H54 (cell line): ENCODE measurements at regions not wholly inside any gene's neighbourhood (a gene's known extent, or its start where the extent isn't known, plus 50 kb on each side); places are given as distances from the start of the nearest gene placed in this dataset.

Experiments used
- DNase-seq: peaks from one replicate; pipeline ENCODE4 v3.0.0; 2011; ENCODE audit warnings: low spot score, mixed read lengths; ENCODE audit not compliant: insufficient read length
- FAIRE-seq: peaks from 3 replicates; lab custom pipeline; 2011; peaks lifted over from hg19 to GRCh38; lab: Jason Lieb, UNC
- POLR2A ChIP-seq: IDR thresholded peaks from 2 replicates; pipeline ENCODE4 v1.6.1; 2011; ENCODE audit warnings: low read depth, mild to moderate bottlenecking, low read length

DNA sequence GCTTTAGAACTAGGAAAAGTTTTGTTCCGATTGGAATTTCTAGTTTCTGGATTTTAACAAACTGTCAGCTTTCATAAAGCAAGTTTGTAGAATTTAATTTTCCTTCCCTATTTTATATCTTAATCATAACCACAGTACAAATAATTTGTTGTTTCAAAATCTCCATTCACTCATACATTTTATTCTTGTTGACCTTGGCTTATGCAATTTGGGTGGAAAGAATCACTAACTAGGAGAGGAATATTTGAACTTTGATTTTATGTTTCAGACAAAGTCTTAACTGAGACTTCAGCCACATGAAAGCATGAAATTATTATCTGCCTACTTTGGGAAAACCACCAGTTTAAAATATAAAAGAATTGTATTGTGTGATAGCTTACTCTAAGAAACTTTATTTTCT, 427.9 kb downstream of the SPRY1 start:
- FAIRE-seq (no peak), DNase-seq (no peak)
- no peak for TF ChIP-seq POLR2A

DNA sequence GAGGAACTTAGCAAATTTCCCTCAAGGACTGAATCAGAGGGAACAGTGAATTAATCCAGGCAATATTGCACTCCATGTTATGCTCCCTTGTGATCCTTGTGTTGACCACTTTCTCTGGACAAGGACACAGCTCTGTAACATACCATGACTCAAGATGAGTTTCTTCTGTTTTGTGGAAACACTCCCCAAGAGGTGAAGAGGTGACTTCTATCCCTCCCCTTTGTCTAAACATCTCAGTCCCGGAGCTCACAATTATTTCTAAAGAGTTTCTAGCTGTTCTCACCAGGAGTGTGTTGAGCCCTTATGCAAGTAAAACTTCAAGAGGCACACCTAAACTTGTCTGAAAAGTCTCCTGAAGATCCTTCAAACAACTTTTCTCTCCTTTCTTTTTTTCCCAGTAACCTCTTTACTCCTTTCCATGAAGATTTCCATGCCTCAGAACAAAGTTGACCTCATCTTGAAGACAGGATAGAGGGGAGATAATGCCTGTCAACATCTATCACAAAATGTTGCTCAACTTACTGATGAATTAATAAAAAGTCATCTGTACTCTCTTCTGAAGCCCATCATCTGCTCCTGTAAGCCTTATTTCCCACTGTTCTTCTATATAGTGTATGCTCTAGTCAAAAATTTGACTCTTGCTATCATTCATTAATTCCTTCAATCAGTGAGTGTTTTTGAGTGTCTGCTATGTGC, 429.1 kb downstream of the SPRY1 start:
- DNase-seq = no peak
- peak; percentile 33 for FAIRE-seq

DNA sequence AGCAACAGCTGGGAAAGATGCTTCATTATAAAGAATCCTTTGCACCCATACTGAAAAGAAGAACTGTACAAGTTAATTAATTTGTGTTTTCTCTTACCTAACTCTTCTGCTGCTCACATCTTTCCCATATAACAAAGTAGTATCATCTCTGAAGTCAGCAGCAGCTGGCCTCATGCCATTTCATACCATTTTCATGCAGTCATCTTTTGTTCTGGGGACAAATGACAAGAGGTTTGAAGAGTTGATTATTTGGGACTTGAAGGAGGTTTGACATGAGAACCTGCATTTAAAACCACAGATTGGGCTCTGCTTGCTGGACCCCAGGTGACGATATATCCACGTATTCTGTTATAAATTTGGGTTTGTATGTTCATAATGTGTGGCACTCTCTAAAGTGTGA, 430.3 kb downstream of the SPRY1 start:
- TF ChIP-seq POLR2A = no peak
- DNase-seq (no peak), FAIRE-seq (peak; percentile 33)

More for the DNA sequence above, 429.1 kb downstream of the SPRY1 start:
- no peak for TF ChIP-seq POLR2A

DNA sequence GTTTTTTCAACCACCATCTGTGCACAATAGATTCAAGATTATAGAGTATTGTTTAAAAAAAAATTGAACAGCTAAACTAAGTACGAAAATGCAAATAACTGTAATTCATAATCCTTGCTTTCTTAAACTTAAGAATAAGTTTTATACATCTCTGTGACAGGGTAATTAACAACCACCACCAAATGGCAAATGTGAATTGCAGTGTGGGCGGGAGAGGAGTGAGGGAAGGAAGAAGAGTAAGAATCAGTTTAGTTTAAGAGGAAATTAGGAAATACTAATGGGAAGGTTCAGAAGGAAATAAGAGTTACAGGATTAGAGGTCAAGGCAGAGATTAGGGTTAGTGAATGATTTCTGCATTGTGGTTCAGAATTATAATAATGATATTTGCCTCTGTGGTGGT, 430.9 kb downstream of the SPRY1 start:
- no peak for FAIRE-seq
- no peak for DNase-seq
- TF ChIP-seq POLR2A = no peak

DNA sequence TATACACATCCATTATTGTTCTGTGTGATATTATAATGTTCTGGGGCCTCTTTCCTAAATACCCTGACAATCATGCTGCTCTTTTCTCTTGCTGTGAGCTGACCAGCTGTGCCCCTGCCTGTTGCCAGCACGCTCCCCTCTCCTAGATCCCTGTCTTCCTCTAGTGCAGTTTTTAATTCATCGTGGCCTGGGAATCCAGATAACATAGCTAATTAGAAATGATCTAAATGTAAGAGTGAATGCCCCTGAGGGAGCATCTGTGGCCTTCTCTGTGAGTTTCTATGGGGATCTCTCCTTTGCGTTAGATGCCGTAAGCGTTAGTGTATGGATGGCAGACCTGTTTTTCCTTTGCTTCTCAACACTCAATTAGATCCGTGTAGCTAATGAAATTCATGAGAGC, 434.3 kb downstream of the SPRY1 start:
- no peak for TF ChIP-seq POLR2A
- DNase-seq (no peak), FAIRE-seq (no peak)

DNA sequence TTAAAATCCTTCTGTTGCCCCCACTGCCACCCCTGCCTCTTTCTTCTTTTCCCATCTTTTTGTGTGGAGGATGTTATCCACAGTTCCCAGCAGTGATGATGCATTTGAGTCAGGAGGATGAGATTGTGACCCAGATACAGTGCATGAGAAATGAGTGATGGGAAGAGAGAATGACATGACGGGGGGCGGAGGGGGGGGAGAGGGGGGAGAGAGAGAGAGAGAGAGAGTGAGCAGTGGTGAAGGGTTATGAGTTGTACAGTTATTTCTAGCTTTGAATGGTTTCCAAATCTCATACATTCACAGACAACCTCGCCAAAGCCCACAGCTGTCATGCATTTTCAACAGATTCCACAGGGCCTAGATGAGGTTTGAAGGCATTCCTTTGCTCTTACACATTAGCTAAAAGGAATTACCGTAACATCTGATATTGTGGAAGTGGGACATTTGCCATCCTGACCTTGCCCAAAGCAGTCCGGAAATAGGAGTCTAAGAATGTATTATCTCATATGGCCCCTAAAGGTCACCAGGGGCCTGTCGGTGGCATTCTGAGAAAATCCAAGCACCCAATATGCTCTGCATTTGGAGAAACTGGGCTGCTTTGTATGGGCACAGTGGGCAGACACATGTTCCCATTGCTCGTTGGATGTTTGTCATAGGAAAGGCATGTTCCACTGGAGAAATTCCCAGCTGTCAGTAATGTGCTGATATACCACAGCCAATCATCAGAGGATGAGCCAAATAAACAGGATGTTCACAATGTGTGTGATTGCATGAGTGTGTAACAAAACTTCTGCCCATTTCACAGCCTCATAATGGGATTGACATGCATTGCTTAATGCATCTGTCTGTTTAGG, 435.8 kb downstream of the SPRY1 start:
- peak; percentile 90 for FAIRE-seq
- no peak for TF ChIP-seq POLR2A
- DNase-seq = peak; percentile 22

DNA sequence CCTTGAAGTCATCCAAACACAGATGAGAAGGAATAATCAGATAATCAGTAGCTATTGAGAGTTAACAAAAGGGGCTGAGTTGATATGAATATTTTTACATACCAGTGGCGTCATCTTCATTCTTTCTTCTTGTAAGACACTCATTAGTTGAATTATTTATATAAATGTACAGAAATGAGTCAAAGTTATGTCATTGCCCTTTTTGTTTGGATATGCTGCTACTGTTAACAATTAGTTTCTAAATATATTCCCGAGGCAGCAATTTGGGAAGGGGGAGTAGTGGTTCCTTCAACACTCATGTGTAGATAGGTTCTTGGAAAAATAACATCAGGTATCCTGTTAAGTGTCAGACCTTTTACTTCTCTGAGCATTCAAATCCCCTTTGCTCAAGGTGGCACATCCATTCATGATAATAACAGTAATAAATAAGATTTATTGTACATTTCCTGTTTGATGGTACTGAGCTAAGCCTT, 436.6 kb downstream of the SPRY1 start:
- TF ChIP-seq POLR2A = no peak
- DNase-seq (no peak), FAIRE-seq (no peak)

DNA sequence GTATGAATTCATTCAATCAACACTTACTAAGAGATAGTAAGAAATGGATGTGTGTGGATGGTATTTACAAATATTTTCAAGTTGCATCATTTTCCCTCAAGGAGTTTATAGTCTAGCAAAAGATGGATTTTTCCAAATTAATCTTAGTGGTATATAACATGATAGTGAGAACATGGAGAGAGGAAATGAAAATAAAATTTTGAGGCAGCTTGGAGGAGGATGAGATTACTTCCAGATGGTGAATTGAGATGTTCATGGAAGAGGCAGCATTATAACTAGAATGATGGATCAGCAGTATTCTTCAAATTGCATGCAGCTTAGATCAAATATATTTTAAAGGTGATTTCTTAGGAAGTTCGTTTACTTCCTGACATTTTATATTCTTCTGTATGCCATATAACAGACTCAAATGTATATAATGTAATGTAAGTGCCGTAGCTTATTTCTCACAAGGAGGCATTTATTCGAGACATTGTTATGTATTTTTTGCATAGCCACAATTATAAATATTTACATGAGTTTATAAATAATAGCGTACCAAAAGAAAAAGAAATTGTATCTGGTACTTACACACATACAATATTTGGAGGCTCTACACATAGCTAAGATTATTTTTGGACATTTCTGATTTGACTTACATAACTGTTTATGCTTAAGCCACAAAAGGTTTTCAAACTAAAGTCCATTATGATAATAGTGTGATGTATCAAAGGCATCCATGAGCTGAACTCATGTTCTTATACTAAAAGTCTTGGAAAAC, 439.4 kb downstream of the SPRY1 start:
- TF ChIP-seq POLR2A = no peak
- no peak for DNase-seq
- no peak for FAIRE-seq

DNA sequence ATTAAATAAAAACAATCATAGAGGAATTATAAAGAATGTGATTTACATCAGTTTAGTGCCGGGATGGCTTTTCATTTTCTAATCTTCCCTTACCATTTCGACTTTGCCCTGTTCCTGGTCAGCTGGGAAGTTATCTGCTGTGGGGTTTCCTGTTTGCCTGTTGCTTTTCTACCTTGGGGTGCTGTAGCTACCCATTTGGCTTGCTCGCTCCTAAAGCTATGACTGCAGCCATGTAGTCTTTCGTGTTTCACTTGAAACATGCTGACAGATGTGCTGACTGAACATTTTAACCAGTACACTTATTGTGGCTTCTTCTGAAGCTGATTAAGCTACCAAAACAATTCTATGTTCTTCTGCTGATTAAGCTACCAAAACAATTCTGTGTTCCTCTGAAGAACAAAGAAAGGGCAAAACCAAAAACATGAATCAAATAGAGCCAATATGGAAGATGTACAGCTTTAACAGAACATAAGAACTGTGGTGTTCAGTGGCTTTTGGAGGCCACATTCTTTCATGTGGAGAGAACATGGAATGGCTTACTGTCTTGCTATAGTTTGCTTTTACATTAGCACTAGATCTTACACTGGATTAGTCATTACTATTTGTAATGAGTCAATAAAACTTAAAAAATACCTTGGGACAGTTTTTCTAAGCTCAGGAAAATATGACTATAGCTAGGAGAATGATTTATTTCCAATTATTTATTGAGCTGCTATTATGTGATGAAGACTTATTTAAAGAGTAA, 440.4 kb downstream of the SPRY1 start:
- no peak for DNase-seq

DNA sequence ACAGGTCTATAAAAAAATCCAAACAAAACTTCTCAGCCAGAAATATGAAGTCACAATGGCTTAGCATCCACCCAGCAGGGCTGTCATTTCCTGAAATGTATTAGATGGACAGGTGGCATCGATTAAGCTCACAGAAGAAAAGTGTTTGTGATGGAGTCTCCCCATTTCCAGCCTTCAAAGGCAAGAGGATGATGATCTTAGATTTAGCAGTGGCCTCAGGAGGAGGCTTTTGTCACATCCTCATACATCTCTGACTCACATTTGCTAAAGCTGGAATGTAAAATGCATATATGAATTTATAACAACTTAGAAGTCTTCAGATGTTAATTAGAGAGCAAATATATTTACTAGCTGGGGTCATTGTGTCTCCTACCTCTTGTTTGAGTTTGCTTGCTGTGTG, 441.9 kb downstream of the SPRY1 start:
- no peak for TF ChIP-seq POLR2A
- no peak for DNase-seq
- FAIRE-seq = no peak

More for the DNA sequence above, 440.4 kb downstream of the SPRY1 start:
- no peak for TF ChIP-seq POLR2A
- no peak for FAIRE-seq

DNA sequence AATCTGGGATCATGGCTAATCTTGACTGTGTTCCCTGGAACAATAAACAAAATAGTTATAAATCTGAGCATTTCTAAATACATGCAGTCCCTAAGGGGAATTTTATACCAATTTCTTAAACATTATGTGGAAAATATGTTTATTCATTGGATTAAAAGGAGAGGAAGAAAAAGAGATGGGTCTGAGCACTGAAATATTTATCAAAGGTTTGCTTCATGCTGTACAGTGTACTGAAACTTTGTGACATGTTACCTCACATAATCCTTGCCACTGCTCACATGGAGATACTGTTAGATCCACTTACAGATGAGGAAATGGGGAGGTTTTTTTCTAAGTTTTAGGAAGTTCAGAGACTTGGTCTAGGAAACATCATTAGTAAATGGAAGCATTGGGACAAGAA, 443.6 kb downstream of the SPRY1 start:
- FAIRE-seq = no peak
- TF ChIP-seq POLR2A = no peak
- DNase-seq = no peak

DNA sequence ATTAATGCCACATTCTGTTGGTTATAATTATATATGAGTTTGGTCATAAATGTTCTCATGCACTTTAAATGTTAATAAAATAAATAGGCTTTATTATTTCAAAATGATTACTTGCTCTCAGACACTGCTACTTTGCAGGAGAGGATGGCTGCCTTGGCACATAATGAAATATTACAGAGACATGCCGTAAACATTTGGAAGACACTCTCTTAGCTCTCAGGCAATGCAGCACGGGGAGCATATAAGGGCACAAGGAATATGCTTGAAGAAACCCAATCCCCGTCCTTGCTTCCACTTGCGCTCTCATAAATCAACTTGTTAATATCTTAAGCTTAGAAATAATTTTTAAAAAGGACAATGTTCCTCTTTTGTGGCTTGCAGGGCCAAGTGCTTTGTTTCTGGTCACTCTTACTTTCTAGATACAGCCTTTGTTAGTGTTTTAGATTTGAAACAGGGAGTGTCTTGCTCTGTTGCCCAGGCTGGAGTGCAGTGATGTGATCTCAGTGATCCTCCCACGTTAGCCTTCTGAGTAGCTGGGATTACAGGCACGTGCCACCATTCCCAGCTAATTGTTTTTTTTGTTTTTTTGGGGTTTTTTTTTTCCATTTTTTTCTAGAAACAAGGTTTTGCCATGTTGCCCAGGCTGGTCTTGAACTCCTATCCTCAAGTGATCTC, 445.0 kb downstream of the SPRY1 start:
- TF ChIP-seq POLR2A = no peak
- FAIRE-seq = no peak
- DNase-seq = no peak

DNA sequence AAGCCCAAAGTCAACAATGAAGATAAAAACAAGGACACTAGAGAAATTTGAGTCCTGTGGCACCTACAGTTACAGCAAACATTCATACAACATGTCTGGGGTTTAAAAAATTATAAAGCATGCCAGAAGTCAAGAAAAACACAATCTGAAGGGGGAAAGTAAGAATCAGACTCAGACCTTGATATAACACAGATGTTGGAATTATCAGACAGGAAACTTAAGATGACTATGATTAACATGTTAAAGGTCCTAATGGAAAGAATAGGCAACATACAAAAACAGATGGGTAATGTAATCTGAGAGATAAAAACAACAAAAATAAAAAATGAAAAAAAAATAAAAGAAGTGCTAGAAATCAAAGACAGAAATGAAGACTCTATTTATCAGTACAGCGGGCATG, 446.5 kb downstream of the SPRY1 start:
- FAIRE-seq (no peak), DNase-seq (no peak)
- no peak for TF ChIP-seq POLR2A
